Nephron (organoid): ENCODE measurements at regions not wholly inside any gene's neighbourhood (a gene's known extent, or its start where the extent isn't known, plus 50 kb on each side); places are given as distances from the start of the nearest gene placed in this dataset.
A peak's percentile ranks its signal among the peaks of the same experiment; 100 is the strongest.

Source experiments
- H3K27ac Mint-ChIP-seq, 3 experiments: 2 replicates each; pipeline ENCODE4 v1.8.0; 2020; ENCODE audit warnings: mixed read lengths in 3 of 3, mild to moderate bottlenecking in 2 of 3, moderate library complexity in 1 of 3
- H3K27me3 Mint-ChIP-seq: 2 replicates; pipeline ENCODE4 v1.8.0; 2021; ENCODE audit warnings: low read depth, mild to moderate bottlenecking, moderate library complexity, mixed read lengths
- H3K36me3 Mint-ChIP-seq: 2 replicates; pipeline ENCODE4 v1.8.0; 2020; ENCODE audit warnings: low read depth, mixed read lengths
- H3K4me1 Mint-ChIP-seq: 2 replicates; pipeline ENCODE4 v1.8.0; 2020; ENCODE audit warnings: mixed read lengths
- H3K4me3 Mint-ChIP-seq, 3 experiments: 2 replicates each; pipeline ENCODE4 v1.8.0; 2020; ENCODE audit warnings: mild to moderate bottlenecking in 3 of 3, mixed read lengths in 3 of 3, moderate library complexity in 2 of 3
- H3K9me3 Mint-ChIP-seq: 2 replicates; pipeline ENCODE4 v1.8.0; 2020; ENCODE audit warnings: mixed read lengths
- TF ChIP-seq, protein P1 (sequence below), 3 experiments: fragments of 200-600 bp; sonication (generic); IDR thresholded peaks; one replicate each; pipeline ENCODE4 v1.5.0; 2021; ENCODE audit warnings: antibody characterized with exemption in 3 of 3; ENCODE audit not compliant: unreplicated experiment in 3 of 3

DNA sequence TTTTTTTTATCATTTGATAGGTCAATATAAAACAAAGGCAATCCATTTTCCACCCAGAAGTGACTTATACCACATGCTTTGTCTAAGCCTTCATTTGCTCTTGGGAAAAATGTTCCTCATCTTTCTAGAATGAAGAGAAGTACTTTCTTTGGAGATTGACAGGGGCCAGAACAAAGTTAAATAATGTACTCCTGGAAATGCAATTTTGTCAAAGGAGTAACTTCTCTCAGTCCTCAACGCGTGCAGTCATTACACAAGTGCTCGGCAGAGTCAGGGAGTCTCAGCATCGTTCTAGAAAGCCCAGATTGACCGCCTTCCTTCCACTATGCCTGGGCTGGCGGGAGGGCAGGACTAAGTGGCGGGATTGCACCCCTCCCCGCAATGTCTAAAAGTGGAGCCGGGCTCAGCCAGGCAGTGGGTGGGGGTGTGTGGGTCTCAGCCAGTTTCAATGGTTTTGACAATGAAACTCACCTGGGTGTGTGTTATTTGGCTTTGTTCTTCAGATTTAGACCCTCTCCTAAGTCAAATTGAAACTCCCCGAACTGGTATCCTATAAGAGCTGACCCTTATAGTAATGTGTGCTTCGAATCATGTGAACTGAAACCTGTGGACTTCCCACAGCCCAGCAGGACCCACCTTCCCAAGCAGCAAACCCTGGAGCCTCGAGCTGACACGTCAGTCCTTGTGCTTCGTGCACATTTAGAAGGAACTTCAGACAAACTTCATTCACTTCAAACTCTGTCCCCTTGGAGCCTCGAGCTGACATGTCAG is 63.2 kb upstream of the DUSP22 start:
- TF ChIP-seq, protein P1, sequence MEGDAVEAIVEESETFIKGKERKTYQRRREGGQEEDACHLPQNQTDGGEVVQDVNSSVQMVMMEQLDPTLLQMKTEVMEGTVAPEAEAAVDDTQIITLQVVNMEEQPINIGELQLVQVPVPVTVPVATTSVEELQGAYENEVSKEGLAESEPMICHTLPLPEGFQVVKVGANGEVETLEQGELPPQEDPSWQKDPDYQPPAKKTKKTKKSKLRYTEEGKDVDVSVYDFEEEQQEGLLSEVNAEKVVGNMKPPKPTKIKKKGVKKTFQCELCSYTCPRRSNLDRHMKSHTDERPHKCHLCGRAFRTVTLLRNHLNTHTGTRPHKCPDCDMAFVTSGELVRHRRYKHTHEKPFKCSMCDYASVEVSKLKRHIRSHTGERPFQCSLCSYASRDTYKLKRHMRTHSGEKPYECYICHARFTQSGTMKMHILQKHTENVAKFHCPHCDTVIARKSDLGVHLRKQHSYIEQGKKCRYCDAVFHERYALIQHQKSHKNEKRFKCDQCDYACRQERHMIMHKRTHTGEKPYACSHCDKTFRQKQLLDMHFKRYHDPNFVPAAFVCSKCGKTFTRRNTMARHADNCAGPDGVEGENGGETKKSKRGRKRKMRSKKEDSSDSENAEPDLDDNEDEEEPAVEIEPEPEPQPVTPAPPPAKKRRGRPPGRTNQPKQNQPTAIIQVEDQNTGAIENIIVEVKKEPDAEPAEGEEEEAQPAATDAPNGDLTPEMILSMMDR (IDR thresholded peaks at IDR 0.05; ENCODE audit: unreplicated experiment in 3 of 3): no peak
- H3K4me1 Mint-ChIP-seq: no peaks in the 10 kb centered on the region
- no peak overlapping the region for H3K4me3 Mint-ChIP-seq
- no peak overlapping the region for H3K27ac Mint-ChIP-seq
- H3K27me3 Mint-ChIP-seq: peaks cover 6% of the 10 kb centered on the region
- no peaks in the 10 kb centered on the region for H3K36me3 Mint-ChIP-seq
- no peaks in the 10 kb centered on the region for H3K9me3 Mint-ChIP-seq

DNA sequence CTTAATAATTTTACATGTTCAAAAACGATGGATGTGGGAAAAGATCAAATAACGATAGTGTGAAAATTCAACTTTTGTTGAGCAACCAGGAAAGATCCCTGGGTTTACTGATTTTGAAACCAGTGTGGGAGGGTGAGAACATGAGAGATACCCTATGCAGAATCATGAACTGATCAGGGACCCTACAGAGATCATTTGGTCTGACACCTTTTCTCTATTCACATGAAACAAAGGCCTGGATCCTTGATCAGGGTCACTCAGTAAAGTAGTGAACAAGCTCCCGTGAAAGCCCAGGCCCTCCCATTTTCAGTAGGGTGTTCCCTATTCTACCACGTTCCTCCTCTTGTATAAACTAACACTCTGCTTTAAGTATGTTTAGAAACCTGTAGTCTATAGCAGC is 60.5 kb upstream of the DUSP22 start:
- H3K4me3 Mint-ChIP-seq: no peak overlapping the region
- no peaks in the 10 kb centered on the region for H3K9me3 Mint-ChIP-seq
- H3K27me3 Mint-ChIP-seq: no peaks in the 10 kb centered on the region

DNA sequence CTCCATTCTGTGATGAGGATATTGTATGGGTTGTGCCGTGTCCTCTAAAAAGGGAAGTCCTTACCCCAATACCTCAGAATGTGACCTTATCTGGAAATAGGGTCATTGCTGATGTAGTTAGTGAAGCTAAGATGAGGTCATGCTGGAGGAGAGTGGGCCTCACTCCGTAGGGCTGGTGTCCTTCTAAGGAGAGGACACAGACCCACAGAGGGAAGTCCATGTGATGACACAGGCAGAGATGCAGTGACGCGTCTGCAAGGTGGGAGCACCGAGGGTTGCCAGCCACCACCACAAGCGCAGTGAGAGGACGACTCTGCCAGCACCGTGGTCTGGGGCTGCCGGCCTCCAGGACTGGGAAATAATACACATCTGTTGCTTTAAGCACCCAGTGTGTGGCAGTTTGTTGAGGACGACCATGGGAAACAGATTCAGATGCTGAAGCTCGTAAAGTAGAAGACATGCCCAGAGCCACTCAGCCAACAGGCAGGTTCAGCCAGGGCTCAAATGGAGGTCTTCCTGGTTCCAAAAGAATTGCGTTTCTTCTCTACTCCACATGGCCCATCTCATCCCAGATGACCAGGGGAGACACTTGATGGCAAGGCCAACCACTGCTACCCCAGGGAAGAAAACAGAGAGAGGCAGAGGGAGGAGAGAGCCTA is 59.2 kb upstream of the DUSP22 start:
- TF ChIP-seq, protein P1 (IDR thresholded peaks at IDR 0.05; ENCODE audit: unreplicated experiment in 3 of 3): no peak
- Mint-ChIP-seq H3K9me3 (no peaks in the 10 kb centered on the region), H3K36me3 (no peaks in the 10 kb centered on the region), H3K27me3 (no peaks in the 10 kb centered on the region), H3K27ac (no peak overlapping the region), H3K4me1 (peaks cover 6% of the 10 kb centered on the region), H3K4me3 (no peak overlapping the region)

More for the DNA sequence above, 60.5 kb upstream of the DUSP22 start:
- no peaks in the 10 kb centered on the region for H3K36me3 Mint-ChIP-seq
- H3K27ac Mint-ChIP-seq: no peak overlapping the region
- H3K4me1 Mint-ChIP-seq: peaks cover 6% of the 10 kb centered on the region
- TF ChIP-seq, protein P1 (IDR thresholded peaks at IDR 0.05; ENCODE audit: unreplicated experiment in 3 of 3): no peak

DNA sequence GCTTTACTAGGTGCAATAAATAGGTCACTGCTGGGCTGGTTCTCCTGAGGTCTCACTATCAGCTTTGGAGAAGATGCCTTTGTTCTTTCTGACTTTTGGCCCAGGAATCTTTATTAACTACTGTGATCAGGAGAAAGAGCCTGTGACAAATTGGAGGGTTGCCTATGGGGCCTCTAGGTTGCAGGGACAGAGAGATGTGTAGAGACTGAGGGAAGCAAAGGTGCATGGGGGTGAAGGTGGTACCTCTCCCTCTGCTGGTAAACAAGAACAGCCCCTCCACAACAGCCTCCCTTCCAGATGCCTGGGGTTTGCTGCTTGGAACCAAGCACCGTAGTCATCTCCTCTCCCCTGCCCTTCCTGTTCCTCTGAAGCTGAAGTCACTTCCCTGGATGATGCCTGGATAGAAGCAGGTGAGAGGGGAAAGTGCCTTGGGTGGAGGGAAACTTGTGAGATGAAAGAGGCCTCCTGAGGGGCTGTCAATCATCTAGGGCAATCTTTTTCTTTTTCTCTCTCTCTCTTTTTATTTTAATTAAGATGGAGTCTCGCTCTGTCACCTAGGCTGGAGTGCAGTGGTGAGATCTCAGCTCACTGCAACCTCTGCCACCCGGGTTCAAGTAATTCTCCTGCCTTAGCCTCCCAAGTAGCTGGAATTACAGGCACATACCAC is 57.4 kb upstream of the DUSP22 start:
- TF ChIP-seq, protein P1 (IDR thresholded peaks at IDR 0.05; ENCODE audit: unreplicated experiment in 3 of 3): no peak
- Mint-ChIP-seq H3K4me3 (no peak overlapping the region), H3K36me3 (no peaks in the 10 kb centered on the region), H3K27ac (peak overlapping the region in 1 of 3 experiments; percentile 65), H3K27me3 (no peaks in the 10 kb centered on the region), H3K9me3 (no peaks in the 10 kb centered on the region), H3K4me1 (peaks cover 12% of the 10 kb centered on the region)

DNA sequence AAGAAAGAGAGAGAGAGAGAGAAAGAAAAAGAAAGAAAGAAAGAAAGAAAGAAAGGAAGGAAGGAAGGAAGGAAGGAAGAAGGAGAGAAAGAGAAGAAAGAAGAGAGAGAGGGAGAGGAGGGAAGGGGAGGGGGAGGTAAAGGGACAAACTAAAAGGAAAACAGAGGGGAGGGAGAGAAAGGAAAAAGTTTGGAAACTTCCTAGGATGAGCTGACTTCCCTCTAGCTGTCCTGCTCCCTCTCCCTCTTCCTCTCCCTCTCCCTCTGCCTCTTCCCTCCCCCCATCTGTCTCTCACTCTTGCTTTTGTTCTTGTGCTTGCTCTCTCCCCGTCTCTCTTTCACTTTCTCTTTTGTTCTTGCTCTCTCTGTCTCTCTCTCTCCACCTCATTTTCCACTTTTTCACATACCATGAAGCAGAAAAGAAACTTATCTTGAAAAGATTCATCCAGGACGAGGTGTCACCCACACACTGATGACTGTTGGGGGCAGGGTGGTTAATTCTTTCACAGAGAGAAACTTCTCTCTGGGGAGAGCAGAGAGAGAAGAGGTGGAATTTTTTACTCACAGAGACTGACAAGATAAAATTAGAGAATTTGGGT is 56.4 kb upstream of the DUSP22 start:
- peak overlapping the region; percentile 6 to 88 (median 87) for H3K27ac Mint-ChIP-seq
- TF ChIP-seq, protein P1 (IDR thresholded peaks at IDR 0.05; ENCODE audit: unreplicated experiment in 3 of 3): no peak
- peak overlapping the region; percentile 2 to 59 (median 57) for H3K4me3 Mint-ChIP-seq
- no peaks in the 10 kb centered on the region for H3K27me3 Mint-ChIP-seq
- no peaks in the 10 kb centered on the region for H3K36me3 Mint-ChIP-seq
- H3K4me1 Mint-ChIP-seq: peaks cover 12% of the 10 kb centered on the region
- no peaks in the 10 kb centered on the region for H3K9me3 Mint-ChIP-seq
